Ecto neural progenitor cell (in vitro differentiated cells): ENCODE measurements at regions not wholly inside any gene's neighbourhood (a gene's known extent, or its start where the extent isn't known, plus 50 kb on each side); places are given as distances from the start of the nearest gene placed in this dataset.
"Not testable (repeated sequence)": the region's sequence is repeated elsewhere in the genome, so short reads cannot be mapped to it uniquely, and the experiment has no call there.

Source experiments
- DNase-seq: peaks from one replicate; pipeline ENCODE4 v3.0.0-alpha.2; 2018; ENCODE audit warnings: low spot score

DNA sequence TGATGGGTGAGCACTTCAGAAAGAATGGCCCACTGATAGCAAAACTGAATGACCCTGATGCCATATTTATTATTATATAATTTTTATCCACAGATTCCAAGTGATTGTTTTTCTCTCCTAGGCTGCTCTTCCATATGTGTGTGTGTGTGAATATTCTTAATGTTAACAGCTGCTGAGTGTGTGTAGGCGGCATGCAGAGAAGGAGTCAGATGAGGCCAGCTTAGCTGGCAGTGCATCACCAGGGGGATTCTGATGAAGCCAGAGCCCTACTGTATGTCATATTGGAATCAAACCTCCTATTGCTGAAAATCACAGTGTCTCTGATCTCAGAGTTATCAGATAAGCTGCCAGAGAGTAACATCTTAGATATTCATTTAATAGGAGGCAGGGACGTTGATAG, 177.1 kb downstream of the DMAC1 start:
- no peak for DNase-seq

GRCh38 chr9:7615344-7615743, 184.2 kb downstream of the DMAC1 start:
- DNase-seq = no peak

DNA sequence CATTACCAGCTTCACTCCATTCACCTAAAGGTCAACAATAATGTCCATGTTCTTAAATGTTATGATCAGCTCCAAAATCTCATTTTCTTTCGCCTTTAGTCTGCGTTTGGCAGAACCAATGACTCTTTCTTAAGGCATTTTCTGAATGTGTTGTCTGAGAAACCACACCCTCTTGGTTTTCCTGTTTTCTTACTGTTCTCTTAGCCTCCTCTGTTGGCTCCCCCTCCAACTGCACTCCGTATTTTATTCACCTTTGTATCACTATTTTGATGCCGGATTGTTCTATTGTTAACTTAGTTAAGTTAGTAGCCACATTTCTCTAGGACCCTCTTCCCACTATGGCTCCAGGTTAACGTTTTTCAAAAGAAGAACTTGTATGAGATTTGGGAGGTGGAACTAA, 185.6 kb downstream of the DMAC1 start:
- no peak for DNase-seq

DNA sequence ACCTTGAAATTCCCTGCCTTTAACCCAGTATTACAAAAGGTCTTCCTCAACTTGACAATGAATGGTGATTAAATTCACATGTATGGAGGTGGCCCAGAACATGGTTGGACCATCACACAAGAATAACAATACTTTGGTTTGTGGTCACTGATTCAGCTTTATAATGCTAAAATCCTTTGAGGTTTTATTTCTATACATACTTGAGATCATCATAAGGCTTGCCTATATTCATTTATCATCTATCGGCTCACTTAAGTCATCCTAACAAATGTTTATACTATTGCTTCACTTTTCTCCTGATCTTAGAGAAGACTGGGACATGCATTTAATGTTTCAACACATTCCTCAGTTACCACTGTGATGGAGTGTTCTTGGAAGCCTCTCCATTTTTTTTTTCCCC, 191.3 kb downstream of the DMAC1 start:
- no peak for DNase-seq

GRCh38 chr9:7607421-7607820, 192.2 kb downstream of the DMAC1 start:
- DNase-seq = no peak

GRCh38 chr9:7606591-7606990, 193.0 kb downstream of the DMAC1 start:
- no peak for DNase-seq

- DNase-seq = no peak
Observed at GRCh38 chr9:7601739-7602138, 197.8 kb downstream of the DMAC1 start.

GRCh38 chr9:7597716-7598115, 201.9 kb downstream of the DMAC1 start:
- DNase-seq = no peak

DNA sequence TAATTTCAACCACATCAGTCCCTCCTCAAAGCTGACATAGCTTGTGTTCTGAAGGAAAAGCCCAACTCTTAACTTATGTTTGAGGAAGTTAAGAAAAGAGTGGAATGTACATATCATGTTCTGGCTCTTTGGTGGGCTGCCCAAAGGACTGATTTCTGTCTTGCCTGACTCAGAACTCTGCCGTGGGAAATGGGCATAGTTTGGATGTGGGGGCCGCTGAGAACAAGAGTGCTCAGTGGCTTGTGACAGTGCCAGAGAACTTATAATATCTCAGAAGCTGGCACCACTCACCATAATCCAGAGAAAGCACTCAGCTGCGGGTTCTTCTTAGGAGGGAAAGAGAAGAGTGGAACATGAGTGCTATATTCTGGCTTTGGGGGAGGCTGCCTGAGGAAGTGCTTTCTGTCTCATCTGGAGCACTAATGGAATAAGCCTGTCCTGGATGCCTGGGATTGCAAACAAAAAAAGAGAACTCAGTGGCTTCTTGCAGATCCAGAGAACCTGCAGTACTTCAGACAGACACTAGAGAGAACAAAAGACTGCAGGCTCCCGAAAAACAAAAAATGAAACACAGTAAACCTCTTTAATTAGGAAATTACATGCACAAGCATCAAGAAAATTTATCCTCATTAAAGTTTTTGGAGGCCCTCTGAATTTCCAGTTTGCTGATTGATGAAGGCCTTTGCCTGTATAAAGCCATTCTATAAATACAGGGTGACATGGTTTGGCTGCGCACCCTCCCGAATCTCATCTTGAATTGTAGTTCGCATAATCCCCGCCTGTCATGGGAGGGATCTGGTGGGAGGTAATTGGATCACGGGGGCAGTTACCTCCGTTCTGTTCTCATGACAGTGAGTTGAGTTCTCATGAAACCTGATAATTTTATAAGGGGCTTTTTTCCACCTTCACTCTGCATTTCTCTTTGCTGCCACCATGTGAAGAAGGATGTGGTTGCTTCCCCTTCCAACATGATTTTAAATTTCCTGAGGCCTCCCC, 207.0 kb downstream of the DMAC1 start:
- no peak for DNase-seq

GRCh38 chr9:7591501-7591900, 208.1 kb downstream of the DMAC1 start:
- DNase-seq = no peak

- no peak for DNase-seq
Observed at GRCh38 chr9:7580568-7580967, 219.0 kb downstream of the DMAC1 start.

GRCh38 chr9:7579351-7579750, 220.2 kb downstream of the DMAC1 start:
- DNase-seq = no peak

DNA sequence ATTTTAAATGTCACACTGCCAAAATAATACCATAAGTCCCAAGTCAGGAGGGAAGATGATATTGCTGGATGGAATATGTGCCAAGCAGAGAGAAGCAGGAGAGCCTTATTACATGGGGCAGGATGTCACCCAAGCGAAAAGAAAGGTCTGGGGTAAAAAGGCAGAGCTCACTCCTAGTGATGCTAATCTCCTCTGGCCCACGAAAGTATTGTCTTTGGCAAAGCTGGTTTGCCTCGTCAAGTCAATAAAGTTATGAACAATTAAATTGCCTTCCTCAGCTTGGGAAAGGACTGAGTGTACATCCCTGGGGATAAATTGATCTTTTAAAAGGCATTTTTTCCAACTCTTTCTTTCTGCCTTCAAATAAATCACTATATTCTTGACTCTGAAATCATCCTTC, 220.6 kb downstream of the DMAC1 start:
- no peak for DNase-seq

- DNase-seq = peak; percentile 62
Observed at GRCh38 chr9:7570107-7570720, 229.4 kb downstream of the DMAC1 start.

DNA sequence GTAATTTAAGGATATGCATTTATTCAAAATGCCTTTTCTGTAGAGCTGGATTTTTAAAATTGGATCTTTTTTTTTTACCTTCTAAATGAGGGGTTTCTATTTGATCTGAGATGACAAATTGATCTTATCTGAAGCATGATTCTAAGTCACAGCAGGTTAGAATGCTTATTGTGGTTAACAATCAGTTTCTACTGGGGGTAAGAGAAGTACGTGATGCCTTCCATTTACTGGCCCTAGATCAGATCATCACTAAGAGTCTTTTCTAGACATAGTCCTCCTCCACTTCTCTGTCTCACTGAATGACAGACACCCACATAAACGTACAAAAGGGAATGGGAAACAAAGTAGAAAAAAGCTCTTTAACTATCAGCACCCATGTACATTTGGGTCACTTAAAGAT, 231.9 kb downstream of the DMAC1 start:
- no peak for DNase-seq

GRCh38 chr9:7561527-7562080, 238.0 kb downstream of the DMAC1 start:
- DNase-seq = no peak

GRCh38 chr9:7560669-7561305, 238.8 kb downstream of the DMAC1 start:
- no peak for DNase-seq

GRCh38 chr9:7554699-7555098, 244.9 kb downstream of the DMAC1 start:
- DNase-seq = no peak

GRCh38 chr9:7552706-7553105, 246.9 kb downstream of the DMAC1 start:
- DNase-seq = not testable (repeated sequence)

DNA sequence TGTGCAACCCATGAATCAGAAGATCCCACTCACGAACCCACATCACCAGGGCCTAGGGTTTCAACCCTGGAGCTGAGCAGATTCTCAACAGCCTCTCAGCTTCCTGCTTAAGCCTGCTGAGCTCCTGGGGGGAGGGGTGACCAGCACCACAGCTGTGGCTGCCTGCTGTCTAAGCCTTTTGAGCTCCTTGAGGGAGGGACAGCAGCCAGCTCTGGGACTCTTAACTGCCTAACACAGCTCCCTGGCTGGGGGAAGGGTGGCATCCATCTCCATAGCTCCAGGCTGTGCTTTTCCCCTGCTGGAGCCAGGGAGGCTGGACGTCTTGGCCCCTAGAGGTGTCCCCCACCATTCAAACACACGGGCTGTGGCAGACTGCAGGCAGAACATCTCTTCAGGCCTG, 250.3 kb downstream of the DMAC1 start:
- DNase-seq = peak; percentile 75

GRCh38 chr9:7546261-7546660, 253.3 kb downstream of the DMAC1 start:
- DNase-seq = no peak

- no peak for DNase-seq
Observed at GRCh38 chr9:7545371-7546165, 254.0 kb downstream of the DMAC1 start.
